ENCODE measurements at regions not wholly inside any gene's neighbourhood (a gene's known extent, or its start where the extent isn't known, plus 50 kb on each side); places are given as distances from the start of the nearest gene placed in this dataset.

DNA sequence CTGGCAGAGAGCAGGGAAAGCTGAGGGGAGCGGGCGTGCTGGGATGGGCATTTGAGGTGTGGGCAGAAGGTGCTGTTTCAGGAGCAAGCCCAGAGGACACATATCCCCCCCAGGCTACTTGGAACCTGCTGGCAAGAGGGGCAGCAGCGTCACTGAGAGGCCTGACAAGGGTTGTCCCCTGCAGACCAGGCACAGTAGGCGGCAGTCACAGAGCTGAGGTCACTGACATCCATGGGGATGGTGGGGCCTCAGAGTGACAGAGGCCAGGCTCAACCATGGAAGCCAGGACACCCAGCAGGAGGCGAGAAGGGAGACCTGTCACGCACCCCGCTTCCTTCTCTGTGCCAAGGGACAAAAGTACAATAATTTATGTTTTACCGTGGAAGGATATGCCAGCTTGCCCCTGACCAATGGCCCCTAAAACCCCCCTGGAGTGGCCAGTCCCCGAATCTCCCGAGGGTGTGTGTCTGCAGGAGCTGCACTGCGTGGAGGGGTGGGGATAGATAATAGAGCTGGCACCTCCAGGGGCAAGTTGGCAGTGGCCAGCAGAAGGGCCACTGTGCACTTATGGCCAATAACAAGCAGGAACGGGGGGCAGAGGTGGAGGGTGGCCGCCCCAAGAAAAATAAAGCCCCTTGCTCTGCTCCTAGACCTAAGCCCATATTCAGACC is 86.3 kb upstream of the SLC66A3 start:
- Mint-ChIP-seq H3K27me3 (ENCODE audit: low read depth in 3 of 3) (peaks cover 8 to 19% (median 9%) of the 10 kb centered on the region in 3 donors), H3K4me1 (peaks cover 17% of the 10 kb centered on the region), H3K4me3 (no peak overlapping the region), H3K36me3 (no peaks in the 10 kb centered on the region), H3K27ac (peak overlapping the region in 1 of 7 donors; percentile 12), H3K9me3 (peaks cover 0 to 3% (median 0%) of the 10 kb centered on the region in 7 donors)
- DNase-seq: no peak
- intact Hi-C loops (cut with micrococcal nuclease): no loop called here
- no peaks in the 10 kb centered on the region for H3K79me2 ChIP-seq (ENCODE audit: insufficient read depth, low read length)
- no peak overlapping the region for H3K4me2 ChIP-seq (replicated peaks; ENCODE audit: extremely low read depth, low read length, poor library complexity, severe bottlenecking)
- H3K27ac ChIP-seq (ENCODE audit: low read depth in 1 of 2, low read length in 2 of 2): no peak overlapping the region
- H4K20me1 ChIP-seq (ENCODE audit: insufficient read depth, low read length): no peaks in the 10 kb centered on the region
- TF ChIP-seq, protein P1, sequence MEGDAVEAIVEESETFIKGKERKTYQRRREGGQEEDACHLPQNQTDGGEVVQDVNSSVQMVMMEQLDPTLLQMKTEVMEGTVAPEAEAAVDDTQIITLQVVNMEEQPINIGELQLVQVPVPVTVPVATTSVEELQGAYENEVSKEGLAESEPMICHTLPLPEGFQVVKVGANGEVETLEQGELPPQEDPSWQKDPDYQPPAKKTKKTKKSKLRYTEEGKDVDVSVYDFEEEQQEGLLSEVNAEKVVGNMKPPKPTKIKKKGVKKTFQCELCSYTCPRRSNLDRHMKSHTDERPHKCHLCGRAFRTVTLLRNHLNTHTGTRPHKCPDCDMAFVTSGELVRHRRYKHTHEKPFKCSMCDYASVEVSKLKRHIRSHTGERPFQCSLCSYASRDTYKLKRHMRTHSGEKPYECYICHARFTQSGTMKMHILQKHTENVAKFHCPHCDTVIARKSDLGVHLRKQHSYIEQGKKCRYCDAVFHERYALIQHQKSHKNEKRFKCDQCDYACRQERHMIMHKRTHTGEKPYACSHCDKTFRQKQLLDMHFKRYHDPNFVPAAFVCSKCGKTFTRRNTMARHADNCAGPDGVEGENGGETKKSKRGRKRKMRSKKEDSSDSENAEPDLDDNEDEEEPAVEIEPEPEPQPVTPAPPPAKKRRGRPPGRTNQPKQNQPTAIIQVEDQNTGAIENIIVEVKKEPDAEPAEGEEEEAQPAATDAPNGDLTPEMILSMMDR (IDR thresholded peaks at IDR 0.05): no peak
- no peak overlapping the region for H3K9ac ChIP-seq (ENCODE audit: insufficient read depth, low read length, poor library complexity, severe bottlenecking)
- H3K9me3 ChIP-seq (replicated peaks in 1 of 2; ENCODE audit: control insufficient read depth in 1 of 2, insufficient read depth in 1 of 2, low read length in 2 of 2): no peaks in the 10 kb centered on the region
- no peaks in the 10 kb centered on the region for H3K27me3 ChIP-seq (ENCODE audit: control insufficient read depth in 2 of 2, insufficient read depth in 2 of 2, low read length in 2 of 2)
- no peak overlapping the region for H2AFZ ChIP-seq (ENCODE audit: insufficient read depth, low read depth, low read length, poor library complexity, severe bottlenecking)
- H3K36me3 ChIP-seq (replicated peaks in 1 of 2; ENCODE audit: control insufficient read depth in 1 of 2, insufficient read depth in 2 of 2, low read length in 2 of 2): no peaks in the 10 kb centered on the region
- 96% methylated on average over 8 of the region's 13 CpGs for WGBS (ENCODE audit: insufficient coverage)
- H3K4me3 ChIP-seq (replicated peaks in 1 of 3; ENCODE audit: low read depth in 2 of 3, low read length in 3 of 3): no peak overlapping the region
- peaks cover 4 to 8% of the 10 kb centered on the region in 2 donors for H3K4me1 ChIP-seq (ENCODE audit: control insufficient read depth in 1 of 2, insufficient read depth in 2 of 2, low read length in 2 of 2)

DNA sequence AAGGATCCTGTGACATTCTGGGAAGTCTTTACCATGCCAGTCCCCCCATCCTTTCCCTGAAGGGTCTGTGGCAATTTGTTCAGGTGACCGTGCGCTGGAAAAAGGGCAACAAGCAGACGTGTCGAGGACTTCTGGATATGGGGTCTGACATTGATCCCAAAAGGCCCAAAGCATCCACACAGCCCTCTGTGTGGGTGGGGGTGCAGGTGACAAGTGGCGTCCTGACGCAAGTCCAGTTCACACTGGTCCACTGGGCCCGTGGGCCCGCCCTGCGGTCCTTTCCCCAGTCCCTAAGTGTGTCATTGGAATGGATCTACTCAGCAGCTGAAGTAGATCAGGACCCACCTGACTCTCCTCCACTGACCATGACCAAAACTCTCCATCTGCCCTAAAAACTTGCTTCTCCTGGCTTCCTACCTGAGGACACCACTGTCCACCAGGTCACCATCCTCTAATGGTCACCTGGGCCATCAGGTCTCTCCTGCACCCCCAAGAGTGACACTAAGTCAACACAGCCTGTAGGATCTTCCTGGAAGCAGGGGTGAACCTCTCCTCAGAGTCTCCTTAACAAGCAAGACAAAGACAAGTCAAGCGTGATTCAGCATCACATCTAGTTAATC is 85.6 kb upstream of the SLC66A3 start:
- Mint-ChIP-seq H3K36me3 (no peaks in the 10 kb centered on the region), H3K9me3 (peaks cover 0 to 3% (median 0%) of the 10 kb centered on the region in 7 donors), H3K27ac (no peak overlapping the region), H3K4me3 (no peak overlapping the region), H3K27me3 (ENCODE audit: low read depth in 3 of 3) (peaks cover 7 to 17% (median 9%) of the 10 kb centered on the region in 3 donors), H3K4me1 (peaks cover 17% of the 10 kb centered on the region)
- no peaks in the 10 kb centered on the region for H4K20me1 ChIP-seq (ENCODE audit: insufficient read depth, low read length)
- H3K36me3 ChIP-seq (replicated peaks in 1 of 2; ENCODE audit: control insufficient read depth in 1 of 2, insufficient read depth in 2 of 2, low read length in 2 of 2): no peaks in the 10 kb centered on the region
- 92% methylated on average over 7 of the region's 10 CpGs for WGBS (ENCODE audit: insufficient coverage)
- H3K9me3 ChIP-seq (replicated peaks in 1 of 2; ENCODE audit: control insufficient read depth in 1 of 2, insufficient read depth in 1 of 2, low read length in 2 of 2): no peaks in the 10 kb centered on the region
- no peak overlapping the region for H3K27ac ChIP-seq (ENCODE audit: low read depth in 1 of 2, low read length in 2 of 2)
- H3K4me1 ChIP-seq (ENCODE audit: control insufficient read depth in 1 of 2, insufficient read depth in 2 of 2, low read length in 2 of 2): peaks cover 4 to 8% of the 10 kb centered on the region in 2 donors
- no peak for DNase-seq
- H3K4me2 ChIP-seq (replicated peaks; ENCODE audit: extremely low read depth, low read length, poor library complexity, severe bottlenecking): no peak overlapping the region
- H3K27me3 ChIP-seq (ENCODE audit: control insufficient read depth in 2 of 2, insufficient read depth in 2 of 2, low read length in 2 of 2): no peaks in the 10 kb centered on the region
- intact Hi-C loops (cut with micrococcal nuclease): no loop called here
- no peak overlapping the region for H3K4me3 ChIP-seq (replicated peaks in 1 of 3; ENCODE audit: low read depth in 2 of 3, low read length in 3 of 3)
- H2AFZ ChIP-seq (ENCODE audit: insufficient read depth, low read depth, low read length, poor library complexity, severe bottlenecking): peak overlapping the region; percentile 59
- TF ChIP-seq, protein P1 (IDR thresholded peaks at IDR 0.05): no peak
- no peak overlapping the region for H3K9ac ChIP-seq (ENCODE audit: insufficient read depth, low read length, poor library complexity, severe bottlenecking)
- no peaks in the 10 kb centered on the region for H3K79me2 ChIP-seq (ENCODE audit: insufficient read depth, low read length)

All from CD14-positive monocyte (primary cell).